Raji (cell line): ENCODE measurements at regions not wholly inside any gene's neighbourhood (a gene's known extent, or its start where the extent isn't known, plus 50 kb on each side); places are given as distances from the start of the nearest gene placed in this dataset.

Experiments
- POLR2A ChIP-seq: IDR thresholded peaks from 2 replicates; pipeline ENCODE4 v1.6.1; 2011; ENCODE audit warnings: low read depth, low read length, control low read depth; ENCODE audit not compliant: insufficient read depth

DNA sequence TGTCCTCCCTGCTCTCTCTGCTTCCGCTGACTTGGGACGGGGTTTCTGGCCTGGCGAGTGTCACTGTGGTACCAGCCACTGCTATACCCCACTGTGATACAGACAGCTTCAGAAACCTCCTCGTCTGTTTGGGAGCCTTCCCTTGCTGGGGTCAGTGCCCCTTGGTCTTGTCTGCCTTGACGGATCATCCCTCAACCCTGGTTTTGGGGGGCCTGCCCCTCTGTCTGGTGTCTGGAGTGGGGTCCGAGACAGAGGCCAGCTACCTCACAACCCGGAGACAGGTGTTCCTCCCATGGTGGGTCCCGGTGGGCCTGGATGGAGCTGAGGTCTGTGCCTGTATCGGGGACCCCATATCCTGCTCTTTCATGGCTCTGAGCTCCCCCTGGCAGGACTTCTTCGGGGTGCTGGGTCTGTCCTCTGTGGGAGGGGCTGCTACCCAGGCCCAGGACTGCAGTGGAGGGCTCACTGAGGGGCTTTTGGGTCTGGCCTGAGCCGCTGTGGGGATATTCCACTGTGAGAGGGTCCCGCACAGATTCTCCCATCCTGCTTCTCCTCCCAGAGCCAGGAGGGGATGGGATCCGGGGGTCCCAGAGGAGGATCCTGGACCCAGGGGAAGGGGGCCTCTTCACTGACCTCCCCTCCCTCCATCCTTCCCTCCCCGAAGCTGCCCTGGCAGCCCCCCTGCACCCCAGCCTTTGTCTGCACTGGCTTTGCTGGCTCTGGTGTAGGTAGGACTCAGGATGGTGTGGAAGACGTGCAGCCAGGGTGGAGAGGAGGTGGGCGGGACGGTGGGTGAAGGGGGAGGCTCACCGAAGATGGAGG, 365.5 kb downstream of the TMEM121 start:
- TF ChIP-seq POLR2A, result no peak

- TF ChIP-seq POLR2A, result no peak
Observed at GRCh38 chr14:105894125-105894977, 368.0 kb downstream of the TMEM121 start.

DNA sequence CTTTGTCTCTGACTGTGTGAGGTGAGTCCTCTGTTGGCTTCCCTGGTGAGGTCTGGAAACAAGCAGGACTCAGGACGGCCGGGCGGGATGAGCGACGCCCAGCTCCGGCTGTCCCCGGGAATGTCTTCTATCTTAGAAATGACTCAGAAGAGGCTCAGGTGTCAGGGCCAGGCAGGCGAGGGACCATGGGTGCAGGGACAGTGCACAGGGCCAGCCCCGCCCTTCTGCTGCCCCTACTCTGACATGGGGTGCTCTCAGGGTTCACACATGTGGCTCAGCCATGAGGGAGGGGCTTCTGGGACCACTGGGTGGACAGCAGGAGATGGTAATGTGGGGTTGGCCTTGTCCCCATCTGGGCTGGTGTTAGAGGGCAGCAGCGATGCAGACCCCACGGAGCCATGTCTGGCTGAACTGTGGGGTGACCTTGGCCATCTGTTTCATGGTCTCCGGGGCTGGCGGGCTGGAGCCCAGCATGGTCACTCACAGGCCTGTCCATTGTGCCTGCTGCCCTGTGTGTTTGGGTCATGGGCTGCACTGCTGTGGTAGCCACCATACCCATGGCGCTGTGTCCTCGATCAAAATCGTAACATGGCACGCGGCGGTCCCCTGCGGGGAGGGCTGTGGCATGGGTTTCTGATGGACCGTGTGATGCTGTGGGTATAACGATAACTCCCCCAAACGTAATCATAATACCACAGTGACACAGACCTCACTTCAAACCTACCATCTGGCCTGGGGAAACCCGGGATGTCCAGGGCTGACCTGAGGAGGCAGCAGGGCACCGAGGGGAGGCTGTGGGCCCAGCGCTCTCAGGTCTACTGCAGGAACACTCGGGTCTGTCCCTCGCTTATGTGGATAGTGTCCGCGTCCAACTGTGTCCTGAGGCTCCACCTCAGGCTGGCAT, 368.8 kb downstream of the TMEM121 start:
- TF ChIP-seq POLR2A, result no peak

DNA sequence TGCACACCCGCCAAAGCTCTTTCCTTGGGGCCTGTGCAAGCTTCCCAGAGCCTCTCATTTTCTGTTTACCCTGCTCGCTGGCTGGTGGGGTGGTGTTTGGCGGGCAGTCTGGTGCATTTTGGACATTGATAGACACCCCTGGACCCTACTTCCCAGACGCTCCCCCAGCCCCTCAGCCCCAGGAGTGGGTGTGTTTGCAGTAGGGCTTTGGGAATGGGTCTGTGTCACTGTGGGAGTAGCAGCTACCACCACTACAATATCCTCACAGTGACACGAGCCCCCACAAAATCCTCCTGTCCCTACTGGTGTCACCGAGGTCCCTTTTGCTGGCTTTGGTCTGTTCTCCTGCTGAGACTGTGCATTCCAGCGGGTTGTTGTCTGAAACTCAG, 371.3 kb downstream of the TMEM121 start:
- TF ChIP-seq POLR2A, result no peak

GRCh38 chr14:105898482-105899010, 372.2 kb downstream of the TMEM121 start:
- TF ChIP-seq POLR2A, result no peak

DNA sequence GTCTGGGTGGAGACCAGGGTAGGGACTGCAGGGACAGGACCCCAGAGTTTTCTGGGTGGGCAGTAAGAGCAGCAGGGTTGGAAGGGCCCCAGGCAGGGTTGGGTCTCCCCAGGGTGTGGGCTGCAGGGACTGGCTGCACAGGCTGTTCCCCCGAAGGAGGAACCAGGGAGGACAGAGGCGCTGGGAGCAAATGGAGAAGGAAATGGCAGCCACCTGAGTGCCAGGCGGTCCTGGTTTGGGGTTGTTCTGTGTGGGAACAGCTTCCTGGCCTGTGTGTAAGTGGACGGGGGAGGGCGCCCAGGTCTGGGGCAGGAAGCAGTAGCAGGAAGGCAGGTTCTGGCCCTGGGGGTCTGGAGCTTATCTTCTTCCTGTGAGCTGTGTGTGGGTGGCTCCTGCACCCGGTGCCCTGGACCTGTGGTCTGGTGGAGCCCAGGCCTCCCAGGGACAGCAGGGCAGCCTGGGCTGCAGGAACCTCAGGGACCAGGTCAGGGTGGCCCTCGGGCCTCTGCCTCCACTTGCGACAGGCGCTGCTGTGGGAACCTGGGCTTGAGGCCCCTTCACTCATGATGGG, 372.8 kb downstream of the TMEM121 start:
- no peak for TF ChIP-seq POLR2A

DNA sequence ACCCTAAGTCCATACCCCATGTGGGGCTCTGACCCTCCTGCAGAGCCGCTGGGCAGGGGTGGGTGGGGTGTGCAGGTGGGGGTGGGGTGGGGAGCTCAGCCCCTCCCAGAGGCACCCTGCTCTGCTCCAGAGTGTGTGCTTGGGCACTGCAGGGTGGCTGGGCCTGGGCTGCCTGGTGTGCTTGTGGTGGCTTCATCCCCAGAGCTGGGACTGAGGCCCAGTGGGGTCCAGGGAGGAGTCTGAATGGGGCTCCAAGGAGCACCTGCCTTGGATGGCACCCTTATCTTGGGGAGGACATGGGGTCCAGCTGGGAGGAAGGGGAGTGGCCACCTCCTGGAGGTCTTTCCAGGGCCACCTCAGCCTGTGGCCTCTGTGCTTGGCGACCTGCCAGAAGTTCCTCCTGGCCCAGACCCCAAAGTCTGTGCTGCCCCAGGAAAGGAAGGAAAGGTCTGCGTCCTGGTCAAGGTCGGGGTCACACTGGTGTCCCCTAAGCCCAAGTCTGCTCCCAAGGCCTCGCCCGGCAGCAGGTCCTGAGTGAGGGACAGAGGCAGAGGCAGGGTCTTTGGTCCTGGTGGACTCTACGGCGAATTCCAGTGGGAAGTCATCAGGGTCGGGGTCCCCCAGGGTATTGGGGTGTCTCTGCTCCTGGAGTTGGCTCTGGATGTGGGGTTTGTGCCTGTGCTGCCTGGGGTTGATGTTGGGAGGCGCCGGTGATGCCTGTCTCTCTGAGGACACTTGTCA, 373.4 kb downstream of the TMEM121 start:
- no peak for TF ChIP-seq POLR2A

DNA sequence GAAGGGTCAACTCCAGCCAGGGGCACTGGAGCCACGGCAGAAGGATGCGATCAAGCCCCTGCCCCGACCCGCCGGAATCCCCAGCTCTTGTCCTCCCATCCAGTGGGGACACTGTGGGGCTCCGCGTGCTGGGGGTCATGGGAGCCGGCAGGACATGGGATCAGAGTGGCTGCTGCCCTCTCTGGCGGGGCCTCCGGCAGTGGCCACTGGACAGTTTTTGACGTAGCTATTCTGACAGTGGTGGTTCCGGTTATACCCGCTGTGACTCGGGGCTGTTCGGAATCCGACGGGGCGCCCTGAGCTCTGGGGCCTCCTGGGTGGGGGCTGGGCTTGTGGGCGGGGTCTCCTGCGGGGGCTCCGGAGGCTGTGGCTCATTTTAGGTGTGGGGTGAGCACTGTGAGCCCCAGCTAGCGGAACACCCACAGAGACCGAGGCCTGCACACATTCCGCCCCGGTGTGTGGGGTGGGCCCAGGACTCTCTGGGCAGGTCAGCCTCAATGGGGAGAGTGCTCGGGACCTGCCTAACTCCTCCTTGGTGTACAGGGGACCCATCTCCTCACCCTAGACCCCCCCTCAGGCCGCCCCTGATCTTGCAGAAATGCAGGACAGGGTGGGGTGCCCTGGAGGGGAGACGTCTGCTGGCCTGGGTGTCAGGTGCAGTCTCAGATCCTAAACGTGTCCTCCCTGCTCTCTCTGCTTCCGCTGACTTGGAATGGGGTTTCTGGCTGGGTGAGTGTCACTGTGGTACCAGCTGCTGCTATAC, 374.2 kb downstream of the TMEM121 start:
- TF ChIP-seq POLR2A, result no peak

- no peak for TF ChIP-seq POLR2A
Observed at GRCh38 chr14:105901226-105901625, 374.8 kb downstream of the TMEM121 start.

GRCh38 chr14:105902131-105902898, 375.9 kb downstream of the TMEM121 start:
- no peak for TF ChIP-seq POLR2A

- no peak for TF ChIP-seq POLR2A
Observed at GRCh38 chr14:105903971-105904370, 377.6 kb downstream of the TMEM121 start.

DNA sequence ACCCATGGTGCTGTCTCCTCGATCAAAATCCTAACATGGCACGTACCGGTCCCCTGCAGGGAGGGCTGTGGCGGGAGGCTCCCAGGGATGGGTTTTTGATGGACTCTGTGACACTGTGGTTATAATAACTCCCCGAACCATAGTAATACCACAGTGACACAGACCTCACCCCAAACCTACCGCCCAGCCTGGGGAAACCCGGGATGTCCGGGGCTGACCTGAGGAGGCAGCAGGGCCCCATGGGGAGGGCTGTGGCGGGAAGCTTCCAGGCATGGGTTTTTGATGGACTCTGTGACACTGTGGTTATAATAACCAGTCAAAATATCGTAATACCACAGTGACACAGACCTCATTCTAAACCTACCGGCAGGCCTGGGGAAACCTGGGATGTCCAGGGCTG, 378.0 kb downstream of the TMEM121 start:
- no peak for TF ChIP-seq POLR2A
